OCI-LY7 (cell line): ENCODE measurements at regions not wholly inside any gene's neighbourhood (a gene's known extent, or its start where the extent isn't known, plus 50 kb on each side); places are given as distances from the start of the nearest gene placed in this dataset.

Experiments
- BruUV-seq: library from RNA; stranded (reverse); fragments of 400-500 nt; replicated peaks from 2 replicates; lab custom pipeline; 2021; lab: Mats Ljungman, UMichigan
- CTCF ChIA-PET: fragments of 300-600 bp; sonication (Branson Sonifier 250); formaldehyde crosslinking; loops from one replicate; lab custom pipeline; 2022; ENCODE audit warnings: antibody characterized with exemption; ENCODE audit not compliant: unreplicated experiment; lab: Charles Lee
- POLR2A ChIA-PET: fragments of 300-600 bp; sonication (Branson Sonifier 250); formaldehyde crosslinking; loops from one replicate; lab custom pipeline; 2022; ENCODE audit warnings: antibody characterized with exemption; lab: Charles Lee
- DNase-seq: peaks from one replicate; pipeline ENCODE4 v3.0.0-alpha.2; 2015; ENCODE audit warnings: low spot score
- H2AFZ ChIP-seq: fragments of 200-600 bp; sonication (generic), shearing (Covaris generic); 2 replicates; pipeline ENCODE4 v1.6.1; 2014; ENCODE audit warnings: mild to moderate bottlenecking, antibody characterized with exemption, low read length, moderate library complexity
- H3K27ac ChIP-seq: fragments of 200-600 bp; sonication (generic); 2 replicates; pipeline ENCODE4 v1.5.1; 2014; ENCODE audit warnings: mixed run types, low read depth, mild to moderate bottlenecking, moderate library complexity, low read length, inconsistent platforms; ENCODE audit not compliant: poor library complexity, severe bottlenecking
- H3K36me3 ChIP-seq: fragments of 200-600 bp; sonication (generic); 2 replicates; pipeline ENCODE4 v1.6.1; 2014; ENCODE audit warnings: mild to moderate bottlenecking, antibody characterized with exemption, low read length, moderate library complexity, mixed read lengths; ENCODE audit not compliant: insufficient read depth
- H3K4me1 ChIP-seq: fragments of 200-600 bp; sonication (generic); 2 replicates; pipeline ENCODE4 v1.5.1; 2014; ENCODE audit warnings: mild to moderate bottlenecking, low read length; ENCODE audit not compliant: insufficient read depth, poor library complexity, severe bottlenecking
- H3K4me2 ChIP-seq: fragments of 200-600 bp; sonication (generic); 2 replicates; pipeline ENCODE4 v1.6.1; 2014; ENCODE audit warnings: mild to moderate bottlenecking, low read length
- H3K4me3 ChIP-seq: fragments of 200-600 bp; sonication (generic); 2 replicates; pipeline ENCODE4 v1.5.1; 2014; ENCODE audit warnings: mild to moderate bottlenecking, low read depth, low read length; ENCODE audit not compliant: poor library complexity, severe bottlenecking
- H3K79me2 ChIP-seq: fragments of 200-600 bp; sonication (generic); 2 replicates; pipeline ENCODE4 v1.6.1; 2016; ENCODE audit warnings: low read depth, mild to moderate bottlenecking, low read length, moderate library complexity, mixed read lengths; ENCODE audit not compliant: insufficient read depth
- H3K9me2 ChIP-seq: fragments of 200-600 bp; sonication (generic); 2 replicates; pipeline ENCODE4 v1.6.1; 2016; ENCODE audit warnings: mild to moderate bottlenecking, low read length, mixed read lengths; ENCODE audit not compliant: insufficient read depth
- H3K9me3 ChIP-seq: fragments of 200-600 bp; sonication (generic); 2 replicates; pipeline ENCODE4 v1.6.1; 2014; ENCODE audit warnings: mild to moderate bottlenecking, mixed run types, low read length, mixed read lengths
- H4K20me1 ChIP-seq: fragments of 200-600 bp; sonication (generic); 2 replicates; pipeline ENCODE4 v1.6.1; 2014; ENCODE audit warnings: mild to moderate bottlenecking, antibody characterized with exemption, low read length, moderate library complexity, mixed read lengths; ENCODE audit not compliant: insufficient read depth
- EZH2phosphoT487 ChIP-seq: fragments of 200-600 bp; sonication (generic); IDR thresholded peaks from 2 replicates; pipeline ENCODE4 v1.6.1; 2018; ENCODE audit warnings: low read depth, borderline replicate concordance, mild to moderate bottlenecking, mixed run types, antibody characterized with exemption, low read length, moderate library complexity, mixed read lengths
- intact Hi-C: fragments of 100-400 bp; cut with micrococcal nuclease; formaldehyde crosslinking; loops from one replicate; pipeline ENCODE4 v1.10.0; 2022; ENCODE audit not compliant: unreplicated experiment
- TF ChIP-seq, protein P1 (sequence below): fragments of 200-600 bp; sonication (generic); conservative IDR thresholded peaks from 2 replicates; pipeline ENCODE4 v1.5.1; 2014; ENCODE audit warnings: mild to moderate bottlenecking, antibody characterized with exemption, low read length, moderate library complexity, mixed read lengths

GRCh38 chr13:58126496-58126895 is 495.0 kb downstream of the PCDH17 start:
- CTCF ChIA-PET = no interaction called here
- Histone ChIP-seq H3K4me2 (no peak overlapping the region), H3K79me2 (no peaks in the 10 kb centered on the region), H3K4me1 (no peaks in the 10 kb centered on the region), H3K4me3 (no peak overlapping the region), H3K36me3 (no peaks in the 10 kb centered on the region), H4K20me1 (no peaks in the 10 kb centered on the region), H3K9me3 (no peaks in the 10 kb centered on the region), H3K9me2 (no peaks in the 10 kb centered on the region), H3K27ac (no peak overlapping the region), H2AFZ (no peak overlapping the region)
- POLR2A ChIA-PET = interaction anchor here (0.6 kb wide), 1 partner anchor 850 kb away, joined by 3 read pairs; no protein-coding TSS in a partner anchor
- no peak for DNase-seq
- TF ChIP-seq, protein P1, sequence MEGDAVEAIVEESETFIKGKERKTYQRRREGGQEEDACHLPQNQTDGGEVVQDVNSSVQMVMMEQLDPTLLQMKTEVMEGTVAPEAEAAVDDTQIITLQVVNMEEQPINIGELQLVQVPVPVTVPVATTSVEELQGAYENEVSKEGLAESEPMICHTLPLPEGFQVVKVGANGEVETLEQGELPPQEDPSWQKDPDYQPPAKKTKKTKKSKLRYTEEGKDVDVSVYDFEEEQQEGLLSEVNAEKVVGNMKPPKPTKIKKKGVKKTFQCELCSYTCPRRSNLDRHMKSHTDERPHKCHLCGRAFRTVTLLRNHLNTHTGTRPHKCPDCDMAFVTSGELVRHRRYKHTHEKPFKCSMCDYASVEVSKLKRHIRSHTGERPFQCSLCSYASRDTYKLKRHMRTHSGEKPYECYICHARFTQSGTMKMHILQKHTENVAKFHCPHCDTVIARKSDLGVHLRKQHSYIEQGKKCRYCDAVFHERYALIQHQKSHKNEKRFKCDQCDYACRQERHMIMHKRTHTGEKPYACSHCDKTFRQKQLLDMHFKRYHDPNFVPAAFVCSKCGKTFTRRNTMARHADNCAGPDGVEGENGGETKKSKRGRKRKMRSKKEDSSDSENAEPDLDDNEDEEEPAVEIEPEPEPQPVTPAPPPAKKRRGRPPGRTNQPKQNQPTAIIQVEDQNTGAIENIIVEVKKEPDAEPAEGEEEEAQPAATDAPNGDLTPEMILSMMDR = no peak
- intact Hi-C loops = no loop called here
- BruUV-seq = no TSS peak

GRCh38 chr13:58134012-58134411 is 502.5 kb downstream of the PCDH17 start:
- DNase-seq = no peak
- Histone ChIP-seq H3K27ac (no peak overlapping the region), H3K4me3 (no peak overlapping the region), H3K79me2 (no peaks in the 10 kb centered on the region), H3K4me1 (no peaks in the 10 kb centered on the region), H3K9me2 (no peaks in the 10 kb centered on the region), H3K4me2 (no peak overlapping the region), H4K20me1 (no peaks in the 10 kb centered on the region), H3K36me3 (no peaks in the 10 kb centered on the region), H2AFZ (no peak overlapping the region), H3K9me3 (no peaks in the 10 kb centered on the region)
- no TSS peak for BruUV-seq
- TF ChIP-seq, protein P1 = no peak
- no peak for TF ChIP-seq EZH2phosphoT487
- intact Hi-C loops = no loop called here
- ChIA-PET POLR2A (no interaction called here), CTCF (no interaction called here)

- no peak overlapping the region for H3K4me2 ChIP-seq
- no peaks in the 10 kb centered on the region for H3K79me2 ChIP-seq
- H3K4me3 ChIP-seq = no peak overlapping the region
- no TSS peak for BruUV-seq
- H3K9me3 ChIP-seq = no peaks in the 10 kb centered on the region
- intact Hi-C loops = no loop called here
- POLR2A ChIA-PET = interaction anchor here (0.7 kb wide), 1 partner anchor 1538 kb away, joined by 3 read pairs; no protein-coding TSS in a partner anchor
- H3K27ac ChIP-seq = no peak overlapping the region
- DNase-seq = no peak
- TF ChIP-seq EZH2phosphoT487 = no peak
- TF ChIP-seq, protein P1 = no peak
- no peaks in the 10 kb centered on the region for H3K9me2 ChIP-seq
- H2AFZ ChIP-seq = no peak overlapping the region
- CTCF ChIA-PET = no interaction called here
- no peaks in the 10 kb centered on the region for H3K36me3 ChIP-seq
- H3K4me1 ChIP-seq = no peaks in the 10 kb centered on the region
- H4K20me1 ChIP-seq = no peaks in the 10 kb centered on the region
Measured at GRCh38 chr13:58134525-58134924, 503.0 kb downstream of the PCDH17 start.
